MM.1S (cell line): ENCODE measurements at regions not wholly inside any gene's neighbourhood (a gene's known extent, or its start where the extent isn't known, plus 50 kb on each side); places are given as distances from the start of the nearest gene placed in this dataset.

ENCODE experiments used
- CTCF ChIP-seq: fragments of 300-600 bp; sonication (generic); IDR thresholded peaks from 2 replicates; pipeline ENCODE4 v1.5.1; 2016; ENCODE audit warnings: antibody characterized with exemption, low read length, mixed read lengths
- EZH2 ChIP-seq: fragments of 300-600 bp; sonication (generic); optimal IDR thresholded peaks from 2 replicates; pipeline ENCODE3; 2017; ENCODE audit warnings: low read depth, mild to moderate bottlenecking, antibody characterized with exemption, low read length, mixed read lengths

GRCh38 chr1:93750955-93751354 lies 69.3 kb upstream of the BCAR3 start:
- no peak for TF ChIP-seq EZH2
- TF ChIP-seq CTCF: no peak
